Panc1 (cell line): ENCODE measurements at regions not wholly inside any gene's neighbourhood (a gene's known extent, or its start where the extent isn't known, plus 50 kb on each side); places are given as distances from the start of the nearest gene placed in this dataset.

Experiments
- ATAC-seq: fragments of 200-7000 bp; cut with Tn5 transposase; 2 replicates; pipeline ENCODE4 v1.9.1; 2020; ENCODE audit warnings: mild to moderate bottlenecking, moderate library complexity
- BruUV-seq: library from RNA; stranded (reverse); fragments of 400-500 nt; replicated peaks from 2 replicates; lab custom pipeline; 2021; lab: Mats Ljungman, UMichigan
- CTCF ChIA-PET: fragments of 300-600 bp; sonication (Branson Sonifier 250); formaldehyde crosslinking; loops from one replicate; lab custom pipeline; 2022; ENCODE audit warnings: antibody characterized with exemption; lab: Charles Lee
- POLR2A ChIA-PET: fragments of 300-600 bp; sonication (Branson Sonifier 250); formaldehyde crosslinking; loops from one replicate; lab custom pipeline; 2022; ENCODE audit warnings: antibody characterized with exemption; lab: Charles Lee
- DNase-seq: peaks from one replicate; pipeline ENCODE4 v3.0.0-alpha.2; 2010; ENCODE audit warnings: low read depth, low spot score
- H3K27ac ChIP-seq: 2 replicates; pipeline ENCODE4 v1.5.1; 2011; ENCODE audit warnings: mild to moderate bottlenecking, low read length, inconsistent platforms
- H3K27me3 ChIP-seq: fragments of 200-500 bp; sonication (Bioruptor generic); 2 replicates; pipeline ENCODE4 v1.6.0; 2014; ENCODE audit warnings: low read length, inconsistent platforms; ENCODE audit not compliant: control insufficient read depth, insufficient read depth
- H3K36me3 ChIP-seq: fragments of 200-500 bp; sonication (Bioruptor generic); 2 replicates; pipeline ENCODE4 v1.5.1; 2014; ENCODE audit warnings: inconsistent platforms, mild to moderate bottlenecking, low read length, moderate library complexity; ENCODE audit not compliant: control insufficient read depth, insufficient read depth
- H3K4me1 ChIP-seq: 2 replicates; pipeline ENCODE4 v1.5.1; 2011; ENCODE audit warnings: inconsistent platforms, mild to moderate bottlenecking, low read length, moderate library complexity; ENCODE audit not compliant: control insufficient read depth, insufficient read depth
- H3K4me3 ChIP-seq, 2 experiments: 2 replicates each; pipeline ENCODE4 v1.5.1; 2011 to 2012; ENCODE audit warnings: low read depth in 2 of 2, low read length in 2 of 2, mild to moderate bottlenecking in 2 of 2, inconsistent platforms in 1 of 2, moderate library complexity in 1 of 2
- H3K9me3 ChIP-seq: fragments of 200-500 bp; sonication (Bioruptor generic); 2 replicates; pipeline ENCODE4 v1.5.1; 2014; ENCODE audit warnings: low read depth, mild to moderate bottlenecking, inconsistent platforms, low read length, moderate library complexity; ENCODE audit not compliant: control insufficient read depth, insufficient read depth
- POLR2AphosphoS5 ChIP-seq: IDR thresholded peaks from 2 replicates; pipeline ENCODE4 v1.6.1; 2012; ENCODE audit warnings: mild to moderate bottlenecking, low read depth, low read length, moderate library complexity
- SIN3A ChIP-seq: IDR thresholded peaks from 2 replicates; pipeline ENCODE4 v1.6.1; 2012; ENCODE audit warnings: low read depth, mild to moderate bottlenecking, low read length, moderate library complexity, borderline replicate concordance; ENCODE audit not compliant: insufficient read depth
- TCF7L2 ChIP-seq: IDR thresholded peaks from 2 replicates; pipeline ENCODE4 v1.6.1; 2011; ENCODE audit warnings: mild to moderate bottlenecking, low read depth, low read length, inconsistent platforms
- in situ Hi-C: cut with HindIII; loops from 2 replicates; pipeline ENCODE4 v1.10.0; 2016; ENCODE audit warnings: low sequenced_read_pairs, low pct_unique_long_range_greater_than_20kb
- intact Hi-C: fragments of 100-400 bp; cut with micrococcal nuclease; formaldehyde crosslinking; loops from one replicate; pipeline ENCODE4 v1.10.0; 2022; ENCODE audit not compliant: unreplicated experiment
- TF ChIP-seq, protein P1 (sequence below): fragments of 450-650 bp; IDR thresholded peaks from 2 replicates; pipeline ENCODE4 v1.5.1; 2017; ENCODE audit warnings: mild to moderate bottlenecking
- TF ChIP-seq, protein P2 (sequence below), 2 experiments: IDR thresholded peaks; 2 replicates each; pipeline ENCODE4 v1.6.1; 2011 to 2012; ENCODE audit warnings: low read depth in 2 of 2, control low read depth in 1 of 2, low read length in 1 of 2, mild to moderate bottlenecking in 1 of 2, moderate library complexity in 1 of 2; ENCODE audit not compliant: insufficient read depth in 1 of 2

DNA sequence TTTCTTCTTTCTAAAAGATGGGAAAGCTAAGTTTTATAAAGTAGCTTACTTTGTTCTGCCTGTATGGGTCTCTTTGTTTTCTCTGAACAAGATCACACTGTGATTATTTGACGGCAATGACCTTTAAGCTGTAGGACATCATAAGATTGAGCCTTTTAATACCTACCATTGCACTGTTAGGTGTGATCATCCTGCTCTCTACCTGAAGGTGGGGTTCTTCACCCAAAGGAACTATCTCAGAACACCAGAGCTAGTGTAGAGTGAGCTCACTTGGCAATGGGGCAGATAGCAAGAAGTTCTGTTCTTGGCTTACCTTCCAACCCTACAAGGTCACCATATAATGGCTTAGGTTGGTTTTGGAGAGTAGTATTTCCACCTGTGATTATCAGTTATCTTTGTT, 200.2 kb downstream of the SPATA31D1 start:
- no peaks in the 10 kb centered on the region for H3K27me3 ChIP-seq
- no peaks in the 10 kb centered on the region for H3K9me3 ChIP-seq
- ChIA-PET CTCF (no interaction called here), POLR2A (no interaction called here)
- intact Hi-C loops (no loop called here), in situ Hi-C loops (no loop called here)
- ATAC-seq (no peak), DNase-seq (no peak)
- no peak overlapping the region for H3K4me3 ChIP-seq
- H3K4me1 ChIP-seq, result no peaks in the 10 kb centered on the region
- no TSS peak for BruUV-seq
- H3K27ac ChIP-seq, result no peak overlapping the region
- H3K36me3 ChIP-seq, result no peaks in the 10 kb centered on the region
- TF ChIP-seq, protein P1, sequence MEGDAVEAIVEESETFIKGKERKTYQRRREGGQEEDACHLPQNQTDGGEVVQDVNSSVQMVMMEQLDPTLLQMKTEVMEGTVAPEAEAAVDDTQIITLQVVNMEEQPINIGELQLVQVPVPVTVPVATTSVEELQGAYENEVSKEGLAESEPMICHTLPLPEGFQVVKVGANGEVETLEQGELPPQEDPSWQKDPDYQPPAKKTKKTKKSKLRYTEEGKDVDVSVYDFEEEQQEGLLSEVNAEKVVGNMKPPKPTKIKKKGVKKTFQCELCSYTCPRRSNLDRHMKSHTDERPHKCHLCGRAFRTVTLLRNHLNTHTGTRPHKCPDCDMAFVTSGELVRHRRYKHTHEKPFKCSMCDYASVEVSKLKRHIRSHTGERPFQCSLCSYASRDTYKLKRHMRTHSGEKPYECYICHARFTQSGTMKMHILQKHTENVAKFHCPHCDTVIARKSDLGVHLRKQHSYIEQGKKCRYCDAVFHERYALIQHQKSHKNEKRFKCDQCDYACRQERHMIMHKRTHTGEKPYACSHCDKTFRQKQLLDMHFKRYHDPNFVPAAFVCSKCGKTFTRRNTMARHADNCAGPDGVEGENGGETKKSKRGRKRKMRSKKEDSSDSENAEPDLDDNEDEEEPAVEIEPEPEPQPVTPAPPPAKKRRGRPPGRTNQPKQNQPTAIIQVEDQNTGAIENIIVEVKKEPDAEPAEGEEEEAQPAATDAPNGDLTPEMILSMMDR, result no peak
- TF ChIP-seq POLR2AphosphoS5, result no peak
- TF ChIP-seq SIN3A, result no peak
- TF ChIP-seq, protein P2, sequence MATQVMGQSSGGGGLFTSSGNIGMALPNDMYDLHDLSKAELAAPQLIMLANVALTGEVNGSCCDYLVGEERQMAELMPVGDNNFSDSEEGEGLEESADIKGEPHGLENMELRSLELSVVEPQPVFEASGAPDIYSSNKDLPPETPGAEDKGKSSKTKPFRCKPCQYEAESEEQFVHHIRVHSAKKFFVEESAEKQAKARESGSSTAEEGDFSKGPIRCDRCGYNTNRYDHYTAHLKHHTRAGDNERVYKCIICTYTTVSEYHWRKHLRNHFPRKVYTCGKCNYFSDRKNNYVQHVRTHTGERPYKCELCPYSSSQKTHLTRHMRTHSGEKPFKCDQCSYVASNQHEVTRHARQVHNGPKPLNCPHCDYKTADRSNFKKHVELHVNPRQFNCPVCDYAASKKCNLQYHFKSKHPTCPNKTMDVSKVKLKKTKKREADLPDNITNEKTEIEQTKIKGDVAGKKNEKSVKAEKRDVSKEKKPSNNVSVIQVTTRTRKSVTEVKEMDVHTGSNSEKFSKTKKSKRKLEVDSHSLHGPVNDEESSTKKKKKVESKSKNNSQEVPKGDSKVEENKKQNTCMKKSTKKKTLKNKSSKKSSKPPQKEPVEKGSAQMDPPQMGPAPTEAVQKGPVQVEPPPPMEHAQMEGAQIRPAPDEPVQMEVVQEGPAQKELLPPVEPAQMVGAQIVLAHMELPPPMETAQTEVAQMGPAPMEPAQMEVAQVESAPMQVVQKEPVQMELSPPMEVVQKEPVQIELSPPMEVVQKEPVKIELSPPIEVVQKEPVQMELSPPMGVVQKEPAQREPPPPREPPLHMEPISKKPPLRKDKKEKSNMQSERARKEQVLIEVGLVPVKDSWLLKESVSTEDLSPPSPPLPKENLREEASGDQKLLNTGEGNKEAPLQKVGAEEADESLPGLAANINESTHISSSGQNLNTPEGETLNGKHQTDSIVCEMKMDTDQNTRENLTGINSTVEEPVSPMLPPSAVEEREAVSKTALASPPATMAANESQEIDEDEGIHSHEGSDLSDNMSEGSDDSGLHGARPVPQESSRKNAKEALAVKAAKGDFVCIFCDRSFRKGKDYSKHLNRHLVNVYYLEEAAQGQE (IDR thresholded peaks at IDR 0.05; ENCODE audit: insufficient read depth in 1 of 2, low read depth in 2 of 2, low read length in 1 of 2), result no peak
- no peak for TF ChIP-seq TCF7L2

DNA sequence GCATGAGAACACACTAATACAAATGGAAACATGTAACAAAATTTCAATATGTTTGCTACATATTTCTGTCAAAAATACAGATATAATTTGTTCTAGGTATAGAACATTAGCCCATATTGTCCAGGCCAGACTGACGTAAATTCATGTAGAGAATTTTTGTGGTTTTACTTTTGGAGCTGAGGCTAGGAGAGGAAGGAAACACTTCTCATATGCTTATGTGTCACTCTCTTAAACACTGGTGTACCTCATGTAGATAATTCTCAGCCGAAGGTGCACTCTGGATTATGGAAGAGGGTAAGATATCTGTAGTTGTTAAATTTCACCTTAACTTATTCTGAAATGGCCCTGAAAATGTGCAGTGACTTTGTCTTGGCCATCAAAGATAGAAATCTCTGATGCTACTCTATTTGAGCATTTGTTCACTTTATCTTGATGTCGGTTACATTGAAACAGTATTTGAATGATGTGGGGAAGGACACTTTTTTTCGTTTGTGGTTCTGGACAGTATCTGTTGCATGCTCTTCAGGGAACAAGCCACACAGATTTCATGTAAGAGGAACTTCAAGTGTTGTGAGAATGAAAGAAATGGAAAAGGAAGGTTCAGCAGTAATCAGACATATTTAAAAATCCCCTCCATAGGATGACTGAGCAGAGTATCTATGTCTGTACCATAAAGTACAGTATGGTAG, 202.7 kb downstream of the SPATA31D1 start:
- in situ Hi-C loops (no loop called here), intact Hi-C loops (no loop called here)
- no TSS peak for BruUV-seq
- no peaks in the 10 kb centered on the region for H3K36me3 ChIP-seq
- H3K27me3 ChIP-seq, result no peaks in the 10 kb centered on the region
- ATAC-seq, result no peak
- no peaks in the 10 kb centered on the region for H3K4me1 ChIP-seq
- ChIA-PET CTCF (no interaction called here), POLR2A (no interaction called here)
- H3K9me3 ChIP-seq, result no peaks in the 10 kb centered on the region
- no peak overlapping the region for H3K27ac ChIP-seq
- TF ChIP-seq, protein P2 (IDR thresholded peaks at IDR 0.05; ENCODE audit: insufficient read depth in 1 of 2, low read depth in 2 of 2, low read length in 1 of 2), result no peak
- TF ChIP-seq TCF7L2, result no peak
- TF ChIP-seq, protein P1, result no peak
- TF ChIP-seq SIN3A, result no peak
- no peak overlapping the region for H3K4me3 ChIP-seq
- DNase-seq, result no peak
